ENCODE measurements at regions not wholly inside any gene's neighbourhood (a gene's known extent, or its start where the extent isn't known, plus 50 kb on each side); places are given as distances from the start of the nearest gene placed in this dataset.
"Not testable (repeated sequence)": the region's sequence is repeated elsewhere in the genome, so short reads cannot be mapped to it uniquely, and the experiment has no call there.

- Histone ChIP-seq H3K9me3 (ENCODE audit: control insufficient read depth in 2 of 2, insufficient read depth in 1 of 2, low read length in 1 of 2) (peaks cover 0 to 7% of the 10 kb centered on the region in 2 donors), H3K4me3 (ENCODE audit: low read length in 2 of 2) (no peak overlapping the region), H3K27ac (ENCODE audit: low read depth in 1 of 2, low read length in 1 of 2) (no peak overlapping the region), H3K36me3 (ENCODE audit: control insufficient read depth in 2 of 2, insufficient read depth in 2 of 2, low read length in 1 of 2) (no peaks in the 10 kb centered on the region), H3K27me3 (ENCODE audit: control insufficient read depth in 2 of 2, insufficient read depth in 1 of 2, low read length in 1 of 2) (no peaks in the 10 kb centered on the region), H3K4me1 (ENCODE audit: control insufficient read depth in 2 of 2, insufficient read depth in 2 of 2, low read length in 2 of 2) (peaks cover 0 to 16% of the 10 kb centered on the region in 2 donors)
- DNase-seq (ENCODE audit: low read depth in 6 of 9, low spot score in 9 of 9) = peak in 1 of 9 donors; percentile 18
- 28% methylated on average over 6 of the region's 6 CpGs for whole genome bisulfite sequencing
Observed at GRCh38 chr6:156423075-156423474, 354.1 kb upstream of the ARID1B start.

GRCh38 chr6:156421933-156422332, 355.2 kb upstream of the ARID1B start:
- no peaks in the 10 kb centered on the region for H3K27me3 ChIP-seq (ENCODE audit: control insufficient read depth in 2 of 2, insufficient read depth in 1 of 2, low read length in 1 of 2)
- H3K27ac ChIP-seq (ENCODE audit: low read depth in 1 of 2, low read length in 1 of 2) = no peak overlapping the region
- H3K36me3 ChIP-seq (ENCODE audit: control insufficient read depth in 2 of 2, insufficient read depth in 2 of 2, low read length in 1 of 2) = no peaks in the 10 kb centered on the region
- no peak for DNase-seq (ENCODE audit: low read depth in 6 of 9, low spot score in 9 of 9)
- H3K4me1 ChIP-seq (ENCODE audit: control insufficient read depth in 2 of 2, insufficient read depth in 2 of 2, low read length in 2 of 2) = peaks cover 0 to 16% of the 10 kb centered on the region in 2 donors
- peaks cover 0 to 7% of the 10 kb centered on the region in 2 donors for H3K9me3 ChIP-seq (ENCODE audit: control insufficient read depth in 2 of 2, insufficient read depth in 1 of 2, low read length in 1 of 2)
- no peak overlapping the region for H3K4me3 ChIP-seq (ENCODE audit: low read length in 2 of 2)
- 96% methylated on average over 2 of the region's 2 CpGs for WGBS

GRCh38 chr6:156421301-156421700, 355.9 kb upstream of the ARID1B start:
- H3K4me3 ChIP-seq (ENCODE audit: low read length in 2 of 2); H3K27me3 ChIP-seq (ENCODE audit: control insufficient read depth in 2 of 2, insufficient read depth in 1 of 2, low read length in 1 of 2); H3K27ac ChIP-seq (ENCODE audit: low read depth in 1 of 2, low read length in 1 of 2); DNase-seq (ENCODE audit: low read depth in 6 of 9, low spot score in 9 of 9); H3K9me3 ChIP-seq (ENCODE audit: control insufficient read depth in 2 of 2, insufficient read depth in 1 of 2, low read length in 1 of 2); H3K36me3 ChIP-seq (ENCODE audit: control insufficient read depth in 2 of 2, insufficient read depth in 2 of 2, low read length in 1 of 2): not testable (repeated sequence)
- H3K4me1 ChIP-seq (ENCODE audit: control insufficient read depth in 2 of 2, insufficient read depth in 2 of 2, low read length in 2 of 2) = peaks cover 0 to 16% of the 10 kb centered on the region in 2 donors
- 82% methylated on average over 5 of the region's 5 CpGs for whole genome bisulfite sequencing

- WGBS = 96% methylated on average over 5 of the region's 5 CpGs
- H3K9me3 ChIP-seq (ENCODE audit: control insufficient read depth in 2 of 2, insufficient read depth in 1 of 2, low read length in 1 of 2) = peaks cover 0 to 7% of the 10 kb centered on the region in 2 donors
- DNase-seq (ENCODE audit: low read depth in 6 of 9, low spot score in 9 of 9) = no peak
Observed at GRCh38 chr6:156420172-156420993, 356.8 kb upstream of the ARID1B start.

GRCh38 chr6:156419594-156419993, 357.6 kb upstream of the ARID1B start:
- peaks cover 0 to 7% of the 10 kb centered on the region in 2 donors for H3K9me3 ChIP-seq (ENCODE audit: control insufficient read depth in 2 of 2, insufficient read depth in 1 of 2, low read length in 1 of 2)
- no peaks in the 10 kb centered on the region for H3K36me3 ChIP-seq (ENCODE audit: control insufficient read depth in 2 of 2, insufficient read depth in 2 of 2, low read length in 1 of 2)
- H3K27me3 ChIP-seq (ENCODE audit: control insufficient read depth in 2 of 2, insufficient read depth in 1 of 2, low read length in 1 of 2) = no peaks in the 10 kb centered on the region
- WGBS = 82% methylated on average over 2 of the region's 2 CpGs
- peaks cover 0 to 16% of the 10 kb centered on the region in 2 donors for H3K4me1 ChIP-seq (ENCODE audit: control insufficient read depth in 2 of 2, insufficient read depth in 2 of 2, low read length in 2 of 2)
- no peak for DNase-seq (ENCODE audit: low read depth in 6 of 9, low spot score in 9 of 9)
- no peak overlapping the region for H3K4me3 ChIP-seq (ENCODE audit: low read length in 2 of 2)
- H3K27ac ChIP-seq (ENCODE audit: low read depth in 1 of 2, low read length in 1 of 2) = no peak overlapping the region

More at GRCh38 chr6:156420172-156420993, 356.8 kb upstream of the ARID1B start:
- no peaks in the 10 kb centered on the region for H3K36me3 ChIP-seq (ENCODE audit: control insufficient read depth in 2 of 2, insufficient read depth in 2 of 2, low read length in 1 of 2)
- H3K4me3 ChIP-seq (ENCODE audit: low read length in 2 of 2) = no peak overlapping the region
- no peak overlapping the region for H3K27ac ChIP-seq (ENCODE audit: low read depth in 1 of 2, low read length in 1 of 2)
- H3K4me1 ChIP-seq (ENCODE audit: control insufficient read depth in 2 of 2, insufficient read depth in 2 of 2, low read length in 2 of 2) = peaks cover 0 to 16% of the 10 kb centered on the region in 2 donors
- H3K27me3 ChIP-seq (ENCODE audit: control insufficient read depth in 2 of 2, insufficient read depth in 1 of 2, low read length in 1 of 2) = no peaks in the 10 kb centered on the region

- Histone ChIP-seq H3K36me3 (ENCODE audit: control insufficient read depth in 2 of 2, insufficient read depth in 2 of 2, low read length in 1 of 2) (no peaks in the 10 kb centered on the region), H3K27me3 (ENCODE audit: control insufficient read depth in 2 of 2, insufficient read depth in 1 of 2, low read length in 1 of 2) (no peaks in the 10 kb centered on the region), H3K4me3 (ENCODE audit: low read length in 2 of 2) (no peak overlapping the region), H3K27ac (ENCODE audit: low read depth in 1 of 2, low read length in 1 of 2) (no peak overlapping the region), H3K4me1 (ENCODE audit: control insufficient read depth in 2 of 2, insufficient read depth in 2 of 2, low read length in 2 of 2) (peaks cover 0 to 2% of the 10 kb centered on the region in 2 donors), H3K9me3 (ENCODE audit: control insufficient read depth in 2 of 2, insufficient read depth in 1 of 2, low read length in 1 of 2) (peaks cover 0 to 6% of the 10 kb centered on the region in 2 donors)
- DNase-seq (ENCODE audit: low read depth in 6 of 9, low spot score in 9 of 9) = no peak
- whole genome bisulfite sequencing = 98% methylated on average over 1 of the region's 1 CpG
Observed at GRCh38 chr6:156418253-156418652, 358.9 kb upstream of the ARID1B start.

GRCh38 chr6:156416391-156416790, 360.8 kb upstream of the ARID1B start:
- no peak overlapping the region for H3K4me3 ChIP-seq (ENCODE audit: low read length in 2 of 2)
- no peaks in the 10 kb centered on the region for H3K9me3 ChIP-seq (ENCODE audit: control insufficient read depth in 2 of 2, insufficient read depth in 1 of 2, low read length in 1 of 2)
- H3K27ac ChIP-seq (ENCODE audit: low read depth in 1 of 2, low read length in 1 of 2) = no peak overlapping the region
- no peak for DNase-seq (ENCODE audit: low read depth in 6 of 9, low spot score in 9 of 9)
- no peaks in the 10 kb centered on the region for H3K36me3 ChIP-seq (ENCODE audit: control insufficient read depth in 2 of 2, insufficient read depth in 2 of 2, low read length in 1 of 2)
- 99% methylated on average over 1 of the region's 1 CpG for WGBS
- H3K4me1 ChIP-seq (ENCODE audit: control insufficient read depth in 2 of 2, insufficient read depth in 2 of 2, low read length in 2 of 2) = no peaks in the 10 kb centered on the region
- H3K27me3 ChIP-seq (ENCODE audit: control insufficient read depth in 2 of 2, insufficient read depth in 1 of 2, low read length in 1 of 2) = no peaks in the 10 kb centered on the region

GRCh38 chr6:156413154-156413553, 364.0 kb upstream of the ARID1B start:
- Histone ChIP-seq H3K27ac (ENCODE audit: low read depth in 1 of 2, low read length in 1 of 2) (no peak overlapping the region), H3K36me3 (ENCODE audit: control insufficient read depth in 2 of 2, insufficient read depth in 2 of 2, low read length in 1 of 2) (no peaks in the 10 kb centered on the region), H3K27me3 (ENCODE audit: control insufficient read depth in 2 of 2, insufficient read depth in 1 of 2, low read length in 1 of 2) (no peaks in the 10 kb centered on the region), H3K9me3 (ENCODE audit: control insufficient read depth in 2 of 2, insufficient read depth in 1 of 2, low read length in 1 of 2) (no peaks in the 10 kb centered on the region), H3K4me1 (ENCODE audit: control insufficient read depth in 2 of 2, insufficient read depth in 2 of 2, low read length in 2 of 2) (no peaks in the 10 kb centered on the region), H3K4me3 (ENCODE audit: low read length in 2 of 2) (no peak overlapping the region)
- WGBS = 93% methylated on average over 2 of the region's 2 CpGs
- no peak for DNase-seq (ENCODE audit: low read depth in 6 of 9, low spot score in 9 of 9)

GRCh38 chr6:156410649-156411048, 366.5 kb upstream of the ARID1B start:
- Histone ChIP-seq H3K4me1 (ENCODE audit: control insufficient read depth in 2 of 2, insufficient read depth in 2 of 2, low read length in 2 of 2) (no peaks in the 10 kb centered on the region), H3K4me3 (ENCODE audit: low read length in 2 of 2) (no peak overlapping the region), H3K27me3 (ENCODE audit: control insufficient read depth in 2 of 2, insufficient read depth in 1 of 2, low read length in 1 of 2) (no peaks in the 10 kb centered on the region), H3K36me3 (ENCODE audit: control insufficient read depth in 2 of 2, insufficient read depth in 2 of 2, low read length in 1 of 2) (no peaks in the 10 kb centered on the region), H3K27ac (ENCODE audit: low read depth in 1 of 2, low read length in 1 of 2) (no peak overlapping the region), H3K9me3 (ENCODE audit: control insufficient read depth in 2 of 2, insufficient read depth in 1 of 2, low read length in 1 of 2) (no peaks in the 10 kb centered on the region)
- no peak for DNase-seq (ENCODE audit: low read depth in 6 of 9, low spot score in 9 of 9)
